ENCODE measurements at regions not wholly inside any gene's neighbourhood (a gene's known extent, or its start where the extent isn't known, plus 50 kb on each side); places are given as distances from the start of the nearest gene placed in this dataset.

DNA sequence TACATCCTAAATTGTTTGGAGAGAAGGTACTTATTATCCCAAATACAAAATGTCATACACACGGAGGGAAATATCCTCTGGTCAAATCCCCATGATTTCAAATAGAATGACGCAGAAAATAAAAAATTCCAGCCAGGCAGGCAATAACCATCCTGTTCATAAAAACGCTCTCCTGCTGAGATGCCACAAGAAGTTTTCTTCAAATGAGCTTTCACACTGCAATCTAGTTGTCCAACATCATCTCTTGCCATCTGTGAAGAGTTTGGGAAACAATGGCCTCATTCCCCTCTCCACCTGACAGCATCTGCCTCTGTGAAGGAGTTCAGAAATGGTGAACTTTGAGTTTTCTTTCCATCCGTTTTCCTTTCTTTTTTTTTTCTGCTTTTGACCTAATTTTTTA lies 83.3 kb upstream of the SLC30A5 start:
- H3K9ac ChIP-seq: no peak overlapping the region
- no peak for TF ChIP-seq CHD2 (IDR thresholded peaks at IDR 0.05; ENCODE audit: low read length, partially characterized antibody)
- no peak for TF ChIP-seq NFIC (IDR thresholded peaks at IDR 0.05; ENCODE audit: borderline replicate concordance)
- no peak for TF ChIP-seq EZH2phosphoT487 (IDR thresholded peaks at IDR 0.05; ENCODE audit: borderline replicate concordance, low read depth)
- no peak for TF ChIP-seq RAD21 (IDR thresholded peaks at IDR 0.05; ENCODE audit: low read length)
- TF ChIP-seq ELF1 (IDR thresholded peaks at IDR 0.05): no peak
- no peak for TF ChIP-seq MEF2A (IDR thresholded peaks at IDR 0.05; ENCODE audit: borderline replicate concordance, low read depth)
- TF ChIP-seq, protein P1, sequence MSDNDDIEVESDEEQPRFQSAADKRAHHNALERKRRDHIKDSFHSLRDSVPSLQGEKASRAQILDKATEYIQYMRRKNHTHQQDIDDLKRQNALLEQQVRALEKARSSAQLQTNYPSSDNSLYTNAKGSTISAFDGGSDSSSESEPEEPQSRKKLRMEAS (IDR thresholded peaks at IDR 0.05; ENCODE audit: low read depth): no peak
- no peak for TF ChIP-seq FOXM1 (IDR thresholded peaks at IDR 0.05; ENCODE audit: low read depth)
- TF ChIP-seq RXRA (IDR thresholded peaks at IDR 0.05; ENCODE audit: borderline replicate concordance, low read depth): no peak
- TF ChIP-seq NRF1 (IDR thresholded peaks at IDR 0.05; ENCODE audit: low read depth, low read length): no peak
- TF ChIP-seq, protein P2, sequence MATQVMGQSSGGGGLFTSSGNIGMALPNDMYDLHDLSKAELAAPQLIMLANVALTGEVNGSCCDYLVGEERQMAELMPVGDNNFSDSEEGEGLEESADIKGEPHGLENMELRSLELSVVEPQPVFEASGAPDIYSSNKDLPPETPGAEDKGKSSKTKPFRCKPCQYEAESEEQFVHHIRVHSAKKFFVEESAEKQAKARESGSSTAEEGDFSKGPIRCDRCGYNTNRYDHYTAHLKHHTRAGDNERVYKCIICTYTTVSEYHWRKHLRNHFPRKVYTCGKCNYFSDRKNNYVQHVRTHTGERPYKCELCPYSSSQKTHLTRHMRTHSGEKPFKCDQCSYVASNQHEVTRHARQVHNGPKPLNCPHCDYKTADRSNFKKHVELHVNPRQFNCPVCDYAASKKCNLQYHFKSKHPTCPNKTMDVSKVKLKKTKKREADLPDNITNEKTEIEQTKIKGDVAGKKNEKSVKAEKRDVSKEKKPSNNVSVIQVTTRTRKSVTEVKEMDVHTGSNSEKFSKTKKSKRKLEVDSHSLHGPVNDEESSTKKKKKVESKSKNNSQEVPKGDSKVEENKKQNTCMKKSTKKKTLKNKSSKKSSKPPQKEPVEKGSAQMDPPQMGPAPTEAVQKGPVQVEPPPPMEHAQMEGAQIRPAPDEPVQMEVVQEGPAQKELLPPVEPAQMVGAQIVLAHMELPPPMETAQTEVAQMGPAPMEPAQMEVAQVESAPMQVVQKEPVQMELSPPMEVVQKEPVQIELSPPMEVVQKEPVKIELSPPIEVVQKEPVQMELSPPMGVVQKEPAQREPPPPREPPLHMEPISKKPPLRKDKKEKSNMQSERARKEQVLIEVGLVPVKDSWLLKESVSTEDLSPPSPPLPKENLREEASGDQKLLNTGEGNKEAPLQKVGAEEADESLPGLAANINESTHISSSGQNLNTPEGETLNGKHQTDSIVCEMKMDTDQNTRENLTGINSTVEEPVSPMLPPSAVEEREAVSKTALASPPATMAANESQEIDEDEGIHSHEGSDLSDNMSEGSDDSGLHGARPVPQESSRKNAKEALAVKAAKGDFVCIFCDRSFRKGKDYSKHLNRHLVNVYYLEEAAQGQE (IDR thresholded peaks at IDR 0.05; ENCODE audit: low read depth, low read length): no peak
- TF ChIP-seq MXI1 (IDR thresholded peaks at IDR 0.05; ENCODE audit: low read depth, low read length): no peak
- no peak for TF ChIP-seq SIN3A (IDR thresholded peaks at IDR 0.05; ENCODE audit: borderline replicate concordance, low read depth, low read length)
- no peak for TF ChIP-seq USF2 (IDR thresholded peaks at IDR 0.05; ENCODE audit: borderline replicate concordance, low read depth, low read length)
- H3K36me3 ChIP-seq (replicated peaks in 1 of 2; ENCODE audit: control insufficient read depth in 1 of 2, insufficient read depth in 2 of 2, low read length in 1 of 2): no peaks in the 10 kb centered on the region
- H3K4me3 ChIP-seq (ENCODE audit: low read depth in 2 of 2, low read length in 1 of 2): no peak overlapping the region
- peaks cover 0 to 11% of the 10 kb centered on the region in 2 experiments; a peak in 1 of 4 replicates for H3K4me1 ChIP-seq (ENCODE audit: control insufficient read depth in 1 of 2, insufficient read depth in 2 of 2, low read depth in 1 of 2, low read length in 1 of 2)
- H3K4me2 ChIP-seq: no peak overlapping the region
- CTCF ChIA-PET: interaction anchor here (2.8 to 6.7 kb wide), 2 partner anchors 13 to 724 kb away, joined by 10 to 55 read pairs; no protein-coding TSS in a partner anchor
- H3K27ac ChIP-seq (ENCODE audit: low read depth in 2 of 2, low read length in 1 of 2): no peak overlapping the region
- no peaks in the 10 kb centered on the region for H3K79me2 ChIP-seq (ENCODE audit: insufficient read depth)
- H3K9me3 ChIP-seq: no peaks in the 10 kb centered on the region
- H3K9me2 ChIP-seq: no peaks in the 10 kb centered on the region
- no peak for DNase-seq
- no peaks in the 10 kb centered on the region for H4K20me1 ChIP-seq (ENCODE audit: insufficient read depth)
- POLR2A ChIA-PET: no interaction called here
- 52% methylated on average over 4 of the region's 4 CpGs for WGBS (ENCODE audit: low lambda C conversion rate)
- H3K27me3 ChIP-seq (ENCODE audit: insufficient read depth): no peaks in the 10 kb centered on the region
- no peak overlapping the region for H2AFZ ChIP-seq (ENCODE audit: low read depth)
- H3F3A ChIP-seq (replicated peaks; ENCODE audit: insufficient read depth): peaks cover 3% of the 10 kb centered on the region
